ENCODE measurements at regions not wholly inside any gene's neighbourhood (a gene's known extent, or its start where the extent isn't known, plus 50 kb on each side); places are given as distances from the start of the nearest gene placed in this dataset.

- Histone ChIP-seq H2AFZ (ENCODE audit: low read depth, low read length) (no peak overlapping the region), H3K27ac (ENCODE audit: low read length) (no peak overlapping the region), H3K27me3 (ENCODE audit: insufficient read depth, low read depth, low read length) (no peaks in the 10 kb centered on the region), H3K79me2 (replicated peaks; ENCODE audit: insufficient read depth, low read length) (no peaks in the 10 kb centered on the region), H3F3A (ENCODE audit: insufficient read depth, low read length, poor library complexity, severe bottlenecking) (no peaks in the 10 kb centered on the region), H3K9me3 (ENCODE audit: low read length) (no peaks in the 10 kb centered on the region), H3K9ac (ENCODE audit: low read length) (no peak overlapping the region), H3K4me2 (ENCODE audit: low read length) (no peak overlapping the region), H3K36me3 (ENCODE audit: insufficient read depth, low read length) (no peaks in the 10 kb centered on the region), H4K20me1 (ENCODE audit: insufficient read depth) (no peaks in the 10 kb centered on the region), H3K4me3 (ENCODE audit: low read length) (no peak overlapping the region), H3K9me2 (ENCODE audit: insufficient read depth, low read length) (no peaks in the 10 kb centered on the region)
- TF ChIP-seq CTCF (IDR thresholded peaks at IDR 0.05; ENCODE audit: poor library complexity, severe bottlenecking) (no peak), RAD21 (conservative IDR thresholded peaks at IDR 0.05) (no peak), TAF1 (IDR thresholded peaks at IDR 0.05; ENCODE audit: low read depth) (no peak), EP300 (conservative IDR thresholded peaks at IDR 0.05; ENCODE audit: poor library complexity, severe bottlenecking) (no peak), SMC3 (conservative IDR thresholded peaks at IDR 0.05; ENCODE audit: poor library complexity) (no peak), MXI1 (conservative IDR thresholded peaks at IDR 0.05; ENCODE audit: poor library complexity, severe bottlenecking) (no peak), EZH2 (IDR thresholded peaks at IDR 0.05; ENCODE audit: borderline replicate concordance, insufficient read depth, low read length, poor library complexity, severe bottlenecking) (no peak), POLR2AphosphoS5 (IDR thresholded peaks at IDR 0.05) (no peak), REST (IDR thresholded peaks at IDR 0.05; ENCODE audit: borderline replicate concordance) (no peak)
These were observed 132.4 kb upstream of the MEF2C start for GRCh38 chr5:89015409-89015808.

GRCh38 chr5:89011778-89012711 is 129.1 kb upstream of the MEF2C start:
- no peaks in the 10 kb centered on the region for H3K9me2 ChIP-seq (ENCODE audit: insufficient read depth, low read length)
- no peak overlapping the region for H3K4me2 ChIP-seq (ENCODE audit: low read length)
- no peak overlapping the region for H2AFZ ChIP-seq (ENCODE audit: low read depth, low read length)
- H3K27me3 ChIP-seq (ENCODE audit: insufficient read depth, low read depth, low read length), result no peaks in the 10 kb centered on the region
- H3K36me3 ChIP-seq (ENCODE audit: insufficient read depth, low read length), result no peaks in the 10 kb centered on the region
- H3F3A ChIP-seq (ENCODE audit: insufficient read depth, low read length, poor library complexity, severe bottlenecking), result no peaks in the 10 kb centered on the region
- H3K27ac ChIP-seq (ENCODE audit: low read length), result no peak overlapping the region
- no peaks in the 10 kb centered on the region for H4K20me1 ChIP-seq (ENCODE audit: insufficient read depth)
- no peaks in the 10 kb centered on the region for H3K79me2 ChIP-seq (replicated peaks; ENCODE audit: insufficient read depth, low read length)
- no peak overlapping the region for H3K9ac ChIP-seq (ENCODE audit: low read length)
- H3K4me3 ChIP-seq (ENCODE audit: low read length), result no peak overlapping the region
- no peaks in the 10 kb centered on the region for H3K9me3 ChIP-seq (ENCODE audit: low read length)
- TF ChIP-seq MXI1 (conservative IDR thresholded peaks at IDR 0.05; ENCODE audit: poor library complexity, severe bottlenecking) (no peak), EP300 (conservative IDR thresholded peaks at IDR 0.05; ENCODE audit: poor library complexity, severe bottlenecking) (peak; percentile 72), REST (IDR thresholded peaks at IDR 0.05; ENCODE audit: borderline replicate concordance) (peak; percentile 41), POLR2AphosphoS5 (IDR thresholded peaks at IDR 0.05) (peak; percentile 21), EZH2 (IDR thresholded peaks at IDR 0.05; ENCODE audit: borderline replicate concordance, insufficient read depth, low read length, poor library complexity, severe bottlenecking) (no peak)

All from neural cell (in vitro differentiated cells).